ENCODE measurements at regions not wholly inside any gene's neighbourhood (a gene's known extent, or its start where the extent isn't known, plus 50 kb on each side); places are given as distances from the start of the nearest gene placed in this dataset.

GRCh38 chr5:155598552-155598951, 585.0 kb downstream of the KIF4B start:
- TF ChIP-seq ZBTB33 (IDR thresholded peaks at IDR 0.05) (no peak), CTCF (IDR thresholded peaks at IDR 0.05; ENCODE audit: low read depth, low read length, missing input control) (no peak), TAF1 (conservative IDR thresholded peaks at IDR 0.05) (no peak), EGR1 (IDR thresholded peaks at IDR 0.05; ENCODE audit: low read depth in 2 of 2) (no peak), HNF4G (IDR thresholded peaks at IDR 0.05) (no peak), NR2F2 (IDR thresholded peaks at IDR 0.05) (no peak), RXRA (IDR thresholded peaks at IDR 0.05) (no peak), MAX (IDR thresholded peaks at IDR 0.05) (no peak), YY1 (IDR thresholded peaks at IDR 0.05) (no peak), SP1 (IDR thresholded peaks at IDR 0.05) (no peak), RAD21 (IDR thresholded peaks at IDR 0.05) (no peak), REST (IDR thresholded peaks at IDR 0.05) (no peak), HNF4A (conservative IDR thresholded peaks at IDR 0.05) (no peak), GABPA (IDR thresholded peaks at IDR 0.05 in 1 of 2, conservative IDR thresholded peaks at IDR 0.05 in 1 of 2) (no peak)

All from liver (tissue), 3 donors.